Memory B cell (primary cell): ENCODE measurements at regions not wholly inside any gene's neighbourhood (a gene's known extent, or its start where the extent isn't known, plus 50 kb on each side); places are given as distances from the start of the nearest gene placed in this dataset.
"Not testable (repeated sequence)": the region's sequence is repeated elsewhere in the genome, so short reads cannot be mapped to it uniquely, and the experiment has no call there.

ENCODE experiments used
- ATAC-seq: fragments of 150-1000 bp; cut with Tn5 transposase; 2 replicates; pipeline ENCODE4 v1.10.0; 2021; ENCODE audit warnings: low read depth, mild to moderate bottlenecking, moderate library complexity
- DNase-seq, 2 donors: peaks; one replicate each; pipeline ENCODE4 v3.0.0; 2022; ENCODE audit warnings: low spot score in 2 of 2
- H3K27ac Mint-ChIP-seq: one replicate; pipeline ENCODE4 v1.8.0; 2022; ENCODE audit warnings: mild to moderate bottlenecking, moderate library complexity, mixed read lengths
- H3K27me3 Mint-ChIP-seq: one replicate; pipeline ENCODE4 v1.8.0; 2022; ENCODE audit warnings: mixed read lengths
- H3K36me3 Mint-ChIP-seq: one replicate; pipeline ENCODE4 v1.8.0; 2022; ENCODE audit warnings: mild to moderate bottlenecking, mixed read lengths
- H3K4me1 Mint-ChIP-seq: one replicate; pipeline ENCODE4 v1.8.0; 2022; ENCODE audit warnings: mixed read lengths
- H3K4me3 Mint-ChIP-seq: one replicate; pipeline ENCODE4 v1.8.0; 2022; ENCODE audit warnings: mild to moderate bottlenecking, moderate library complexity, mixed read lengths
- H3K9me3 Mint-ChIP-seq: one replicate; pipeline ENCODE4 v1.8.0; 2022; ENCODE audit warnings: mixed read lengths

DNA sequence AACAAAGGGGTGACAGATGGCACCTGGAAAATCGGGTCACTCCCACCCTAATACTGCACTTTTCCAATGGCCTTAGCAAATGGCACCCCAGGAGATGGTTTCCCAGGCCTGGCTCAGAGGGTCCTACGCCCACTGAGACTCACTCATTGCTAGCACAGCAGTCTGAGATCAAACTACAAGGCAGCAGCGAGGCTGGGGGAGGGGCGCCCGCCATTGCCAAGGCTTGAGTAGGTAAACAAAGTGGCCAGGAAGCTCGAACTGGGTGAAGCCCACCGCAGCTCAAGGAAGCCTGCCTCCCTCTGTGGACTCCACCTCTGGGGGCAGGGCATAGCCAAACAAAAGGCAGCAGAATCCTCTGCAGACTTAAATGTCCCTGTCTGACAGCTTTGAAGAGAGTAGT, 467.2 kb downstream of the EPHA7 start:
- H3K27me3 Mint-ChIP-seq, H3K36me3 Mint-ChIP-seq, H3K9me3 Mint-ChIP-seq, DNase-seq, H3K27ac Mint-ChIP-seq, ATAC-seq, H3K4me1 Mint-ChIP-seq, H3K4me3 Mint-ChIP-seq: not testable (repeated sequence)

DNA sequence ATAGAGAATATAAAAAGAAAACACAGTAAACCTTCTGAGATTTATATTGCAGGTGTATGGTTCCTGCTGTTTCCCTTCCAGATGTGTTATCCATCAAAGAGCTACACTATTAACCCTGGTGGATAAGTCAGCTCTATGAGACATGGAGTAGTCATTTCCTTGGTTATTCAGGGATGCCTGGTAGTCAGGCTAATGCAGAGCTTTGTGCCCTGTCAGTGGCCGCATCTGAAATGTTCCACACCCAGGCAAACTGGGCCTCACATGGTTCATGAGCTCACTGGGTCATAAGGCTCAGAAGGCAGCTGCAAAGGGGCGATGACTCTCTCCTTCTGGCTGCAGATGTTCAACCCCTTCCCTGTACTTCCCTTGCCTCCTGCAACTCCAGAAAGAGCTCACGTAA, 473.6 kb downstream of the EPHA7 start:
- H3K4me1 Mint-ChIP-seq = no peaks in the 10 kb centered on the region
- DNase-seq (no peak), ATAC-seq (no peak)
- no peak overlapping the region for H3K4me3 Mint-ChIP-seq
- H3K9me3 Mint-ChIP-seq = peaks cover 3% of the 10 kb centered on the region
- no peaks in the 10 kb centered on the region for H3K36me3 Mint-ChIP-seq
- no peak overlapping the region for H3K27ac Mint-ChIP-seq
- no peaks in the 10 kb centered on the region for H3K27me3 Mint-ChIP-seq

DNA sequence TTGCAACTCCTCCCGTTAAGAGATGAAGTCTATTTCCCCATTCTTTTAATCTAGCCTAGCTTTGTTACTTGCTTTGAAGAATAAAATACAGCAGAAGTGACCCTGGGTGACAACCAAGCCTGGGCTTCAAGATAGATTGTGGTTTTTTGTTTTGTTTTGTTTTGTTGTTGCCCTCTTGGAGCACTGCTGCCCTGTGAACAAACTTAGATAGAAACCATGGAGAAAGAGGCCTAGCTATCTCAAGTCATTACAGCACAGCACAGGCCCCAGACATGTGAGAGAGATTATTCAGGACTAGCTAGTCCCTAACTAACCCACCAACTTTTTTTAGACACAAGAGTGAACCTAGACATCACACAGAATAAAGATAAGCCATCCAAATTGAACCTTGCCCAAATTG, 475.2 kb downstream of the EPHA7 start:
- no peaks in the 10 kb centered on the region for H3K4me1 Mint-ChIP-seq
- no peaks in the 10 kb centered on the region for H3K27me3 Mint-ChIP-seq
- H3K9me3 Mint-ChIP-seq = no peaks in the 10 kb centered on the region
- no peaks in the 10 kb centered on the region for H3K36me3 Mint-ChIP-seq
- no peak for ATAC-seq
- H3K4me3 Mint-ChIP-seq = no peak overlapping the region
- H3K27ac Mint-ChIP-seq = no peak overlapping the region
- DNase-seq = no peak

DNA sequence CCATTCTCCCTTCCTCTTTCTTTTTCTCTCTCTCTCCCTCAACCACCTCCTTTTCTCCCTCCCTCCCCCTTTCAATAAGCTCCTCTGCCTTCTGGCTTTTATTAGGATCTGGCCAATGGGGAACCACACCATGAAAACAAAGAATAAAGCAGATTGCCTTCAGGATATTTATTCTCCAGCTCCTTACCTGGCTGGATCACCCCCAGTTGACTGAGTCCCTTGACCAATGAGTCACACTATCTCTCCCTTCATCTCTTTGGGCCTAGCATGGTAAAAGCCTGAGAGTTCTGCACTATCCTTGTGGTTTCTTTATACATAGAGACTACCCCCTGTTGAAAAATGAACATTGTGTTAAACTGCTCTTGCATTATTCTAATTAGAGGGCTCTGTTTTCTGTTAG, 476.8 kb downstream of the EPHA7 start:
- ATAC-seq (no peak), DNase-seq (no peak)
- no peaks in the 10 kb centered on the region for H3K27me3 Mint-ChIP-seq
- no peaks in the 10 kb centered on the region for H3K9me3 Mint-ChIP-seq
- H3K36me3 Mint-ChIP-seq = no peaks in the 10 kb centered on the region
- no peak overlapping the region for H3K4me3 Mint-ChIP-seq
- no peak overlapping the region for H3K27ac Mint-ChIP-seq
- H3K4me1 Mint-ChIP-seq = no peaks in the 10 kb centered on the region

DNA sequence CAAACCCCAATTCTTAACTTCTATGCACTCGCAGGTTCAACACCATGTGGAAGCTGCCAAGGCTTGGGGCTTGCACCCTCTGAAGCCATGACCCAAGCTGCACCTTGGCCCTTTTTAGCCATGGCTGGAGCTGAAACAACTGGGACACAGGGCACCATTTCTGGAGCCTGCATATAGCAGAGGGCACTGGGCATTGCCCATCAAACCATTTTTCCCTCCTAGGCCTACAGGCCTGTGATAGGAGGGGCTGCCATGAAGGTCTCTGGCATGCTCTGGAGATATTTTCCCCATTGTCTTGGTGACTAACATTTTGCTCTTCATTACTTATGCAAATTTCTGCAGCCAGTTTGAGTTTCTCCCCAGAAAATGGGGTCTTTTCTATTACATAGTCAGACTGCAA, 484.7 kb downstream of the EPHA7 start:
- Mint-ChIP-seq H3K36me3 (no peaks in the 10 kb centered on the region), H3K9me3 (peaks cover 6% of the 10 kb centered on the region), H3K27ac (no peak overlapping the region), H3K4me1 (no peaks in the 10 kb centered on the region), H3K27me3 (no peaks in the 10 kb centered on the region), H3K4me3 (no peak overlapping the region)
- no peak for ATAC-seq
- no peak for DNase-seq

DNA sequence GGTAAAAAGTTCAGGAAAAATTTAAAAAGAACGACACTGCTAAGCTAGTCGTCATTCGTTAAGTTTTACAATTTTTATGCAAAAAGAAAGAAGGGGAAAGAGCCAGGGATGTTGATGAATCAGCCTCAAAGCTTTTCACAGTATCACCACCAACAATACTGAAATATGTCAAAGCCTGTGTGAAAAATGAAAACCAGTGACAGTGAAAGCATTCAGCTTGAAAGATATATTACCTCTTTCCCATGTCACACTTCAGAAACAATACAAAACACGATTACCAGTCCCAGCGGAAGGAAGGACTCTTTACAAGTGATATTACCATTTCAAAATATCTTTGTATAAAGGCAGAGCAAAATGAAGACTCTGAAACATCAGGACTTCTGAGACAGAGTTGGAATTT, 489.2 kb downstream of the EPHA7 start:
- no peaks in the 10 kb centered on the region for H3K27me3 Mint-ChIP-seq
- ATAC-seq = no peak
- no peak for DNase-seq
- H3K27ac Mint-ChIP-seq = no peak overlapping the region
- no peak overlapping the region for H3K4me3 Mint-ChIP-seq
- peaks cover 6% of the 10 kb centered on the region for H3K9me3 Mint-ChIP-seq
- H3K36me3 Mint-ChIP-seq = no peaks in the 10 kb centered on the region
- H3K4me1 Mint-ChIP-seq = no peaks in the 10 kb centered on the region

DNA sequence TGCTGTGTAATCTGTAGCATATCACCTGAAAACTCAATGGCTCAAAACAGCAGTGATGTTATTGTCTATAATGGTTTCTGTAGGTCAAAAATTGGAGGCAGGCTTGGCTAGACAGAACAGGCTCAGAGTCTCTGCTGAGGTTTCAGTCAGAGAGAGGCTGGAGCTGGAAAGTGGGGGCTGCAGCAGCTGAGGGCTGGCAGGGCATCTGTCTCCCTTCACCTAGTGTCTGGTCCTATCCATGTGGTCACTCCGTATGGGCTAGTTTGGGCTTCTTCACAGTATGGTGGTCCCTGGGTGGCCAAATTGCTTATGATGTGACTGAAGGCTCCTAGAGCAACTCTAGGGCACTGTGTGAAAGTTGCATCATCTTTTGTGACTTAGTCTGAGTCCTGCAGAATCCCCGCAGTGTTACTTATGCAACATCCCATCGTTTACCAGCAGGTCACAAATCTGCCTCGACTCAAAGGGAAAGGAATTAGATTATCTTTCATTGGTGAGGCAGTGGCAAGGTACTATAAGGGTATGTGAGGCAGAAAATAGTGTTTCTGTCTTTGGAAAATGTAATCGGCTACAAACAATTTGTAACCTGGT, 497.0 kb downstream of the EPHA7 start:
- H3K9me3 Mint-ChIP-seq = peaks cover 5% of the 10 kb centered on the region
- H3K4me1 Mint-ChIP-seq = no peaks in the 10 kb centered on the region
- H3K4me3 Mint-ChIP-seq = no peak overlapping the region
- no peak for DNase-seq
- H3K27me3 Mint-ChIP-seq = no peaks in the 10 kb centered on the region
- ATAC-seq = no peak
- no peaks in the 10 kb centered on the region for H3K36me3 Mint-ChIP-seq
- H3K27ac Mint-ChIP-seq = no peak overlapping the region

DNA sequence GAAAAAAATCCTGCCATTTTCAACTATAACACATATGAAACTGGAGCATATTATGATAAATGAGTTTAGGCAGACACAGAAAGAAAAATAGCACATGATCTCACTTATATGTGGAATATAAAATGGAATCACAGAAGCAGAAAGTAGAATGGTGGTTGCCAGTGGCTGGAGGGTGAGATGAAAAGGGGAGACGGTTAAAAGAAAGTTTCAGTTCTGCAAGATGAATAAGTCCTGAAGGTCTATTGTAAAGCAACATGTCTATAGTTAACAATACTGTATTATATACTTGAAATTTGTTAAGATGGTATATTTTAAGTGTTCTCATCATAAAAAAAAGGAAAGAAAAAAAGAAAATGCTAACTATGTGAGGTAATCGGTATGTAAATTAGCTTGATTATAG, 503.9 kb downstream of the EPHA7 start:
- ATAC-seq (no peak), DNase-seq (no peak)
- H3K9me3 Mint-ChIP-seq = peaks cover 7% of the 10 kb centered on the region
- H3K36me3 Mint-ChIP-seq = no peaks in the 10 kb centered on the region
- no peak overlapping the region for H3K4me3 Mint-ChIP-seq
- H3K4me1 Mint-ChIP-seq = no peaks in the 10 kb centered on the region
- no peak overlapping the region for H3K27ac Mint-ChIP-seq
- H3K27me3 Mint-ChIP-seq = no peaks in the 10 kb centered on the region

DNA sequence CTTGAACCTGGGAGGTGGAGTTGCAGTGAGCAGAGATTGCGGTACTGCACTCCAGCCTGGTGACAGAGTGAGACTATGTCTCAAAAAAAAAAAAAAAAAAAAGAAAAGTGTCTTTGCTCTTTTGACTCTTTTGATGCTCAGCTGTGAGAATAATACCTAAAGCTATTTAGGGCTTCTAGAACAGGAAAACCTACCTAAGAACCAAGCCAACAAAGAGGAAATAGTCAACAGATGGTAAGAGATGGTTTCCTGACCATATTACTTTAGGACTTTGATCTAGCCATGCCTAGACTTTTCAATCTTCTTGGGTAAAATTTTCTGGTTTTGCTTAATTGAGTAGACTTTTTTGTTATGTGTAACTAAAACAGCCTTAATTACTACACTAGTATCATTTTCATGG, 508.1 kb downstream of the EPHA7 start:
- Mint-ChIP-seq H3K36me3 (no peaks in the 10 kb centered on the region), H3K9me3 (peaks cover 7% of the 10 kb centered on the region), H3K27me3 (no peaks in the 10 kb centered on the region), H3K4me3 (no peak overlapping the region), H3K27ac (no peak overlapping the region), H3K4me1 (no peaks in the 10 kb centered on the region)
- DNase-seq = no peak
- ATAC-seq = no peak

DNA sequence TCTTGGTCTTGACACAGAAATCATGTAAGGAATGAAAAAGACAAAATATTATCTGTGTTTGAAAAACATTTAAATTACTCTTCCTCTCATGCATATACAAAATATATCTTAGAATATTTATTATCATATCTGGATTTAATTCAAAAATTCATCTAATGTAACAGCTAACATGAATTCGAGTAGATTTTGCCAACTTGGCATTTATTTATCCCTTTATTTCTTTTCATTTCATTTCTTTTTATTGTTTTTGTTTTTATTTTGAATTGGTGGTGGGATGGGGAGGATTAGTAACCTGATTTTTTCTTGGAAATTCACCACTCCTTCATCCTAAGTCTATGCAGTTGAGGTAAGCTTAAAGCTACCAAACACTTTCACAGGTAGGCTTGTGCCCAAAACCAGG, 508.7 kb downstream of the EPHA7 start:
- ATAC-seq = no peak
- Mint-ChIP-seq H3K27me3 (no peaks in the 10 kb centered on the region), H3K9me3 (peaks cover 5% of the 10 kb centered on the region), H3K36me3 (no peaks in the 10 kb centered on the region), H3K27ac (no peak overlapping the region), H3K4me1 (no peaks in the 10 kb centered on the region), H3K4me3 (no peak overlapping the region)
- no peak for DNase-seq

DNA sequence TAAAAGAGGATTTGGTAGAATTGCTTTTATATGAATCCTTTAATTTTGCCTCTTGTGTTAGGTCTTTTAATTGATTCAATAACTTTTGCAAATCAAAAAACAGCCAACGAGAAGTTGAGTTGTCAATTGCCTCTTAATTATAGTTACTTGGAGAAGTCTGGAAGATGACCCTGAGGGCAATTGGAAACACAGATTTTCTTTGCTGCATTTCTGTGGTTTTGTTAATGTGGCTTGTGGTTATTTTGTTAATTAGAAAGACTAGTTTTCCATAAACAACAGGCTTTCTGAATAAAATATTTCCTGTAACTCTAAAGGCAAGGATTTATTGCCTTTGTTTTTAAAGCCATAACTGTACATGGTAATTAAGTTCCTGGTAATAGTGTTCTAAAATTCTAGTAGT, 513.0 kb downstream of the EPHA7 start:
- no peak overlapping the region for H3K27ac Mint-ChIP-seq
- no peaks in the 10 kb centered on the region for H3K9me3 Mint-ChIP-seq
- H3K36me3 Mint-ChIP-seq = no peaks in the 10 kb centered on the region
- H3K4me3 Mint-ChIP-seq = no peak overlapping the region
- ATAC-seq (no peak), DNase-seq (no peak)
- no peaks in the 10 kb centered on the region for H3K4me1 Mint-ChIP-seq
- no peaks in the 10 kb centered on the region for H3K27me3 Mint-ChIP-seq

DNA sequence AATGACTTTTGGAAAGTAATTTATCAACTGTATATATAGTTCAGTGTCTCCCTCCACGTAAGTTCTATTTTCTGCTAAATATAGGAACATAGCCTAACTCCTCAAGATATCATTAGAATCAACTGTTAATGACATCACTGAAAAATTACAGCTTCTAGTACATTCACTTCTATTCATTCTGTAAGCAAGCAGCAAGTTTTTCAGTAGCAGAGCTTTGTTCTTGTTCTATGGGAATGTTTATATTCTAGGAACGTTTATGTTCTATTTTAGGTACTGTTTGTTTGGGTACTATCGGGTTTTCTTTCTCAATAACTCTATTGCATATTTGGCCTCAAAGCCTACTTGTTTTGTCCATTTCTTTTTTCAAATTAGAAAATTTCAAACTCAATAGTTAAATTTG, 525.6 kb downstream of the EPHA7 start:
- no peak overlapping the region for H3K4me3 Mint-ChIP-seq
- H3K4me1 Mint-ChIP-seq = no peaks in the 10 kb centered on the region
- no peaks in the 10 kb centered on the region for H3K36me3 Mint-ChIP-seq
- H3K27me3 Mint-ChIP-seq = no peaks in the 10 kb centered on the region
- ATAC-seq (no peak), DNase-seq (no peak)
- H3K9me3 Mint-ChIP-seq = no peaks in the 10 kb centered on the region
- no peak overlapping the region for H3K27ac Mint-ChIP-seq

DNA sequence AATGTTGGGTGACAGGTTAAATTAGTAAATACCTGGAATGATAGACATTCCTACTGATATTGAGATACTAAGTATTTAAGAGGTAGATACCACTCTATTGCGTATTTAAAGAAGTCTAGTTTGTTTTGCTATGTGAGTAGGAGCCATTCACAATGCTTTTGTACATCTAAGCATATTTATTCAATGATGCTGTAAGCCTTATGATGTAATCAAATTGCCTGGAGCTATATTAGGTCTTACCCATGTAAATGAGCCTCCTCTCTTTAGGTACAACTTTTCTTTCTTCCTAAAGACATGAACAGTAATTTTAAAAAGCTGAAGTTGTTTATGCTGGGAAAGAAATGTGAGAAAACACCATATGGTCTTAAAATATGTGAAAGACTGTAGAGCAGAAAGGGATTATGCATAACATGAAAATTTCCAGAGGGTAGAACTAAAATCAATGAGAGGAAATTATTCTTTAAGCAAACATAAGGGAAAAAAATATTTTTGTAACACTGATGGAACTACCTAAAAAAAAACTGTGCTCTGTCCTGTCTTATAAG, 526.7 kb downstream of the EPHA7 start:
- Mint-ChIP-seq H3K4me1 (no peaks in the 10 kb centered on the region), H3K36me3 (no peaks in the 10 kb centered on the region), H3K9me3 (peaks cover 2% of the 10 kb centered on the region), H3K4me3 (no peak overlapping the region), H3K27ac (no peak overlapping the region), H3K27me3 (no peaks in the 10 kb centered on the region)
- ATAC-seq (no peak), DNase-seq (no peak)

DNA sequence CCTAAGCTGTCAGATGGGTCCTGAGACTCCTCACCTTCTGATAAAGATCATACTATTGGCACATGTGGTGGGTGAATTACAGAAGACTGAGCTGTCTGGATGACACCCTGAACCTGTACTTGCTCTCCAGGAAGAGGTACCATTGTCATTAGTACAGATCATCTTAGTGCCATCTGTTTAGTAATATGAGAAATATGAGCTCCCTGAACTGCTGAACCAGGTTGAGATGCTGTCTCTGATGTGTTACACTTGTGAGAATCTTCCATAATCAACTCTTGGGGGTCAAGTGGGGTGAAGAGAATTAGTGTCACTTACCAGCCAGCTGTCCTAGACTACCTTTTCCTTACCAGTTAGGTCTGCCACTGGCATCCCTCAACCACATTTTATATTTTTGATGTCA, 531.0 kb downstream of the EPHA7 start:
- DNase-seq = no peak
- Mint-ChIP-seq H3K36me3 (no peaks in the 10 kb centered on the region), H3K4me1 (no peaks in the 10 kb centered on the region), H3K4me3 (no peak overlapping the region), H3K27ac (no peak overlapping the region), H3K27me3 (no peaks in the 10 kb centered on the region), H3K9me3 (peaks cover 3% of the 10 kb centered on the region)
- no peak for ATAC-seq

DNA sequence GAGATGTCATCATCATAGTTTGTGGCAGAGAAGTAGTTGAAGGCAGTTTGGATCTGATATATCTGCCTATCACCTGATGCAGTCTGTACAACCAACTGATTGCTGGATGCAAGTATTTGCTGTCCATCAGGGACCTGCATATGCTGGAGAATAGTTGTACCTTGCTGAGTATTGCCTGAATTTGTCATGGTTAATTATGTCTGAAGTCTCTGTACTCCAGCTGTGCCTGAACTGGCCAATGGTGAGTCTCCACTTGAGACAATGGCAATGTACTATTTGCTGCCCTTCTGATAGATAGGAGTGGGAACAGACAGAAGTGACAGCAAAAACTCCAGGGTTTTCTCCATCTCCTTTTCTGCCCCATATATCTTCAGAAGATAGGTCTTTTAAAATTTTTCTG, 531.5 kb downstream of the EPHA7 start:
- H3K27me3 Mint-ChIP-seq = no peaks in the 10 kb centered on the region
- no peak overlapping the region for H3K27ac Mint-ChIP-seq

More for the DNA sequence above, 531.5 kb downstream of the EPHA7 start:
- H3K36me3 Mint-ChIP-seq = no peaks in the 10 kb centered on the region
- H3K9me3 Mint-ChIP-seq = peaks cover 5% of the 10 kb centered on the region
- H3K4me3 Mint-ChIP-seq = no peak overlapping the region
- ATAC-seq (no peak), DNase-seq (no peak)
- H3K4me1 Mint-ChIP-seq = no peaks in the 10 kb centered on the region
